ENCODE measurements at regions not wholly inside any gene's neighbourhood (a gene's known extent, or its start where the extent isn't known, plus 50 kb on each side); places are given as distances from the start of the nearest gene placed in this dataset.
A peak's percentile ranks its signal among the peaks of the same experiment; 100 is the strongest.

DNA sequence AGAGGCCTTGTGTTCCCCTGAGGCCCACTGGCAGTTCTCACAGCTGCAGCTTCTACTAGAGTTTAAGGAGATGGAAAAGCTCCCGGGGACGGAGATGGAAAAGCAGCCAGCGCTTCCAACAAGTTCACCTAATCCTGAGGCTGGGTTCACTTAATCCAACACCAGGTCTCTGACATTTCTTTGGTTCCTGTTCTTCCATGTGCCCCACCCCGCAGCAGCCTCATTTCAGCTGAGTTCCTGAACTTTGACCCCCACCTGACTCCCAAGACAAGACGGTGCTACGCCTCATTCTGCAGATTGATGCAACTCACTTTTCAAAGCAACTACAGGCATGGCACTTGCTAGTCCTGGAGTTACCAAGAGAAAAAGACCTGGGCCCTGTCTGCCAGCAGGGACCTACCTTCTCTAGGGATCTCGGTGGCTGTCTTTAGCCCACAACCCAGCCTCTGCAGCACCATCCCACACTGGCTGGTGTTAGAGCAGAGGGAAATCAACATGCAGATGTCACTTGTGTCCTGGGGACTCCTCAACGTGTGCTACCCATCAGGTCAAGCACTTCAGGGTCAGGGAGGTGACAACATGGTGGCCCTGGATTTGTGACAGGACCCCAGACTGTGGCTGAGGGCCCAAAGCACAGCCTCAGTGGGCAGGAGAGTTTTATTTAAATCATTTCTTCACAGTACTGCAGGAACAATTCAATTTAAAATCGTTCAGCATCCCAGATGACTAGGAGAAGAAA, 406.1 kb downstream of the VPS13C start:
- peaks cover 0 to 8% (median 0%) of the 10 kb centered on the region in 3 donors for H3K27me3 ChIP-seq
- WGBS, 2 donors = 51 to 76% methylated on average over 9 of the region's 9 CpGs
- H3K4me1 ChIP-seq = no peaks in the 10 kb centered on the region
- H3K36me3 ChIP-seq = no peaks in the 10 kb centered on the region
- TF ChIP-seq, protein P1, sequence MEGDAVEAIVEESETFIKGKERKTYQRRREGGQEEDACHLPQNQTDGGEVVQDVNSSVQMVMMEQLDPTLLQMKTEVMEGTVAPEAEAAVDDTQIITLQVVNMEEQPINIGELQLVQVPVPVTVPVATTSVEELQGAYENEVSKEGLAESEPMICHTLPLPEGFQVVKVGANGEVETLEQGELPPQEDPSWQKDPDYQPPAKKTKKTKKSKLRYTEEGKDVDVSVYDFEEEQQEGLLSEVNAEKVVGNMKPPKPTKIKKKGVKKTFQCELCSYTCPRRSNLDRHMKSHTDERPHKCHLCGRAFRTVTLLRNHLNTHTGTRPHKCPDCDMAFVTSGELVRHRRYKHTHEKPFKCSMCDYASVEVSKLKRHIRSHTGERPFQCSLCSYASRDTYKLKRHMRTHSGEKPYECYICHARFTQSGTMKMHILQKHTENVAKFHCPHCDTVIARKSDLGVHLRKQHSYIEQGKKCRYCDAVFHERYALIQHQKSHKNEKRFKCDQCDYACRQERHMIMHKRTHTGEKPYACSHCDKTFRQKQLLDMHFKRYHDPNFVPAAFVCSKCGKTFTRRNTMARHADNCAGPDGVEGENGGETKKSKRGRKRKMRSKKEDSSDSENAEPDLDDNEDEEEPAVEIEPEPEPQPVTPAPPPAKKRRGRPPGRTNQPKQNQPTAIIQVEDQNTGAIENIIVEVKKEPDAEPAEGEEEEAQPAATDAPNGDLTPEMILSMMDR (IDR thresholded peaks at IDR 0.05) = no peak
- TF ChIP-seq POLR2A (IDR thresholded peaks at IDR 0.05) = no peak
- TF ChIP-seq EP300 (IDR thresholded peaks at IDR 0.05) = no peak
- TF ChIP-seq POLR2AphosphoS5 (IDR thresholded peaks at IDR 0.05) = no peak
- H3K9me3 ChIP-seq = no peaks in the 10 kb centered on the region
- no peak for DNase-seq
- H3K4me3 ChIP-seq = no peak overlapping the region
- H3K27ac ChIP-seq = no peak overlapping the region
- intact Hi-C loops (cut with DNase I) = no loop called here

DNA sequence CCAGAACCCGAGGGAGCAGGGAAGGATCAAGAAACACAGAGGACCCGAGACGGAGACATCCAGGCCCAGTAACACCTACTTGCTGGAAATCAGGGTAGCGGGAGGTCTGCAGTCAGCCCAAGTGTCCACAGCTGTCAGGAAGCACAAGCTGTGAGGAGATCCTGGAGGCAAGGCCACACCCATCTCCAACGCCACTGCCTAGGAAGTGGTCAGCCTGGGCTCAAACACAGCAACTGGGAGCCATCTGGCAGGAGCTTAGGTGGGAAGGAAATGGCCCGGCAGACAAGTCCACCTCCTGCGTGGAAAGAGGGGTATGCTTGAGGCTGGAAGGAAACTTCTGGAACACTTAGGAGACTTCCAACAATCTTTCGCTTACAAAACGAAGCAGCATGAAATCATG, 407.1 kb downstream of the VPS13C start:
- no peaks in the 10 kb centered on the region for H3K36me3 ChIP-seq

DNA sequence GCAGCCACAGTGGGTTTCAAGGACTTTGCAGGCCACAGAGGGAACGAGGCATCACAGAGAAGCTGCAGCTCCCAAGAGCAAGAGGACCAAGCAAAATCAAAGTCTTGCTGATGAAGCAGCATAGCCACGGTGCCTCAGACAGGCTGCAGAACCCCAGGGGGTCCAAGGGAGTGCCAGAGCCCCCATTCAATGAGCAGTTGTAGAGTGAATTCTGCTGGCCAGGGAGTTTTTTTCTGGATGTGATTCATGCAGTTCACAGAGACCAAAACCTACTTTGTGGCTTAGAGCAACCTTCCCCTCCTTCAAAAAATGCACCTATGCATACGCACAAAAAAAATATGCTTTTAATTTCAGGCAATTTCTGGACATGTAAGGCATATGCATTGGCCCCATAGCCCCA, 409.0 kb downstream of the VPS13C start:
- 83 to 89% methylated on average over 3 of the region's 3 CpGs for WGBS, 2 donors
- Histone ChIP-seq H3K9me3 (no peaks in the 10 kb centered on the region), H3K4me1 (no peaks in the 10 kb centered on the region), H3K4me3 (no peak overlapping the region), H3K27ac (no peak overlapping the region), H3K27me3 (peaks cover 0 to 8% (median 0%) of the 10 kb centered on the region in 3 donors), H3K36me3 (no peaks in the 10 kb centered on the region)
- TF ChIP-seq POLR2AphosphoS5 (IDR thresholded peaks at IDR 0.05) (no peak), EP300 (IDR thresholded peaks at IDR 0.05) (no peak), POLR2A (IDR thresholded peaks at IDR 0.05) (no peak)
- TF ChIP-seq, protein P1 (IDR thresholded peaks at IDR 0.05) = no peak
- intact Hi-C loops (cut with DNase I) = no loop called here
- no peak for DNase-seq

More for the DNA sequence above, 407.1 kb downstream of the VPS13C start:
- no peak for TF ChIP-seq POLR2AphosphoS5 (IDR thresholded peaks at IDR 0.05)
- no peak for TF ChIP-seq POLR2A (IDR thresholded peaks at IDR 0.05)
- TF ChIP-seq, protein P1 (IDR thresholded peaks at IDR 0.05) = no peak
- no peak for TF ChIP-seq EP300 (IDR thresholded peaks at IDR 0.05)
- 76 to 81% methylated on average over 9 of the region's 9 CpGs for WGBS, 2 donors
- Histone ChIP-seq H3K9me3 (no peaks in the 10 kb centered on the region), H3K27me3 (peaks cover 0 to 8% (median 0%) of the 10 kb centered on the region in 3 donors), H3K27ac (peak overlapping the region in 1 of 4 donors; percentile 27), H3K4me3 (no peak overlapping the region), H3K4me1 (no peaks in the 10 kb centered on the region)
- no peak for DNase-seq
- intact Hi-C loops (cut with DNase I) = no loop called here

DNA sequence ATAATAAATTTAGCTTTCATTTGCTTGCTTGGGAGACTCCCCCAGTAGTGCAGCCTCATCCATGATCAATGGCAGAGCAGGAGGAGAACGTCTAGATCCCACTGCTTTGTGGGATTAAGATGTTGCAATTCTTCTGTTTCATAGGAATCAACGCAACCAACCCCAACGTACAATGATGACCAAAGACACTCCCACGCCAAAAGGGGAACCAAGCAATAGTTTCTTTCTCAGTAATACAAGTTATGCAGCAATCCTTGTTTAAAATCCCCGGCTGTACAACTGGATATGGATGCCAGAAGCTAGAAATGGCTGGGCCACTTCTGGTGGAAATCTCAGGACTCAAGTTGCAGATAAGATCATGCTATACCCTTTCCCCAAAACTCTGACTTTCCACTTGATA, 411.2 kb downstream of the VPS13C start:
- TF ChIP-seq, protein P1 (IDR thresholded peaks at IDR 0.05) = no peak
- H3K4me1 ChIP-seq = no peaks in the 10 kb centered on the region
- no peak for DNase-seq
- H3K36me3 ChIP-seq = no peaks in the 10 kb centered on the region
- no peaks in the 10 kb centered on the region for H3K9me3 ChIP-seq
- H3K4me3 ChIP-seq = no peak overlapping the region
- H3K27ac ChIP-seq = no peak overlapping the region
- H3K27me3 ChIP-seq = peaks cover 0 to 8% (median 0%) of the 10 kb centered on the region in 3 donors
- 80 to 82% methylated on average over 5 of the region's 5 CpGs for WGBS, 2 donors
- intact Hi-C loops (cut with DNase I) = no loop called here

DNA sequence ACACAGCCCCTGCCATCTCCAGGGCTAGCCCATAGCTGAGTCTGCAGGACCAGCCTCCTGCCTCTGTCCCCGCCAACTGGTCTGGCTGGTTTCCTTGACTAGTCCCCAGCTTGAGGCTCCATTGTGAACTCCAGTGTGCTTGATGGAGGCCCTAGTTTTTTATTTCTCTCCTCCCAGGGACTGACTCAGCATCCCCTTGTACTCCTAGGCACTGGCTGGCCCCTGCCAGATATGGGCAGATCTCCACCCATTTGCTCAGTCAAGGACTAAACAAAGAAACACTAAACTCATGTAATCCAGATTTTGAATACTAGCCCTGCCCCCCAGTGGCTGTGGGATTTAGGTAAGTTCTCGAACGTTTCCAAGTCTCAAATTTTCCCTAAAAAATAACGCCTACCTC, 415.4 kb upstream of the RORA start:
- TF ChIP-seq POLR2A (IDR thresholded peaks at IDR 0.05) (no peak), POLR2AphosphoS5 (IDR thresholded peaks at IDR 0.05) (no peak), EP300 (IDR thresholded peaks at IDR 0.05) (no peak)
- TF ChIP-seq, protein P1 (IDR thresholded peaks at IDR 0.05) = no peak
- H3K36me3 ChIP-seq = no peaks in the 10 kb centered on the region
- no peaks in the 10 kb centered on the region for H3K9me3 ChIP-seq
- 90 to 91% methylated on average over 4 of the region's 4 CpGs for WGBS, 2 donors
- no peak for DNase-seq
- no peak overlapping the region for H3K4me3 ChIP-seq
- peaks cover 0 to 4% (median 0%) of the 10 kb centered on the region in 3 donors for H3K27me3 ChIP-seq
- no peak overlapping the region for H3K27ac ChIP-seq
- intact Hi-C loops (cut with DNase I) = no loop called here
- no peaks in the 10 kb centered on the region for H3K4me1 ChIP-seq
